Retinal pigment epithelial cell (primary cell): ENCODE measurements at regions not wholly inside any gene's neighbourhood (a gene's known extent, or its start where the extent isn't known, plus 50 kb on each side); places are given as distances from the start of the nearest gene placed in this dataset.

ENCODE experiments used
- DNase-seq: peaks from one replicate; pipeline ENCODE4 v3.0.0-alpha.2; 2010; ENCODE audit warnings: low read depth
- H3K4me3 ChIP-seq: 2 replicates; pipeline ENCODE4 v1.5.1; 2011; ENCODE audit warnings: mild to moderate bottlenecking, low read length, control low read depth, moderate library complexity
- TF ChIP-seq, protein P1 (sequence below): conservative IDR thresholded peaks from 2 replicates; pipeline ENCODE4 v1.5.1; 2011; ENCODE audit warnings: low read depth, low read length, control low read depth, inconsistent platforms

DNA sequence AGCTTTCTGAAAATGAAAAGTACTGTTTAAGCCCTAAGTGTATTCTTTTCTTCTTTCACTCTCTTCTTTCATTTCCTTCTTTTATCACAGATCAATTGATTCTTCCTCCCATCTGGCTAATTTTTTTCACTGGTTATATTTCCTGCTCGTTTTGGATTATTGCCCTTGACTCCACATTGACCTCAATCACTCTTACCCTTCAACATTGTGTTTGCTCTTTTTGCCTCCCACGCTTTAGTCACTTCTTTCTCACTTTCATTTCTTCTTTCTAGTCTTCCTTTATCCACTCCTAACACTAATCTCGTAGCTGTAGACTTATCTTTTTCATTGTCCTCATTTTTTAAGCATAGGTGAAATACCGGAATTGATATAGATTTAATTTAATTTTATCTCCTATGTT, 320.3 kb upstream of the VRK2 start:
- TF ChIP-seq, protein P1, sequence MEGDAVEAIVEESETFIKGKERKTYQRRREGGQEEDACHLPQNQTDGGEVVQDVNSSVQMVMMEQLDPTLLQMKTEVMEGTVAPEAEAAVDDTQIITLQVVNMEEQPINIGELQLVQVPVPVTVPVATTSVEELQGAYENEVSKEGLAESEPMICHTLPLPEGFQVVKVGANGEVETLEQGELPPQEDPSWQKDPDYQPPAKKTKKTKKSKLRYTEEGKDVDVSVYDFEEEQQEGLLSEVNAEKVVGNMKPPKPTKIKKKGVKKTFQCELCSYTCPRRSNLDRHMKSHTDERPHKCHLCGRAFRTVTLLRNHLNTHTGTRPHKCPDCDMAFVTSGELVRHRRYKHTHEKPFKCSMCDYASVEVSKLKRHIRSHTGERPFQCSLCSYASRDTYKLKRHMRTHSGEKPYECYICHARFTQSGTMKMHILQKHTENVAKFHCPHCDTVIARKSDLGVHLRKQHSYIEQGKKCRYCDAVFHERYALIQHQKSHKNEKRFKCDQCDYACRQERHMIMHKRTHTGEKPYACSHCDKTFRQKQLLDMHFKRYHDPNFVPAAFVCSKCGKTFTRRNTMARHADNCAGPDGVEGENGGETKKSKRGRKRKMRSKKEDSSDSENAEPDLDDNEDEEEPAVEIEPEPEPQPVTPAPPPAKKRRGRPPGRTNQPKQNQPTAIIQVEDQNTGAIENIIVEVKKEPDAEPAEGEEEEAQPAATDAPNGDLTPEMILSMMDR = no peak
- no peak for DNase-seq
- H3K4me3 ChIP-seq = no peak overlapping the region

GRCh38 chr2:57728691-57729090, 317.9 kb upstream of the VRK2 start:
- H3K4me3 ChIP-seq = no peak overlapping the region

DNA sequence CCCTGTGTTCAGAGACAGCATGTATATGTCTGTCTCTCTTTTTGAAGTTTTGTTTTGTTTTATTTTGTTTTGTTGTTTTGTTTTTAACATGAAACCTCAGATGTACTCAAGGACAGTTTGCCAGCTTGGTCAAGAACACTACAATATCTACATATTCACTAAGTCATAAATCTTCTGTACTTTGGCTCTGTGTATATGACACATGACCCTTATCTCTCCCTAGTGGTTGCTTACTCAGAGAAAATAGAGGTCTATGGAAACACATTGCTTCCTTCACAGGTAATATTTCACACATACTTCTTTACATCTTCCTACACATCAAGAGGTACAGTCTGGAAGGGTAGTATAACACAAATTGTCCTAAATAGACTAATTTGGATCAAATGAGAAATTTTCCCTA, 312.6 kb upstream of the VRK2 start:
- DNase-seq = no peak
- TF ChIP-seq, protein P1 = no peak
- H3K4me3 ChIP-seq = no peak overlapping the region

More at GRCh38 chr2:57728691-57729090, 317.9 kb upstream of the VRK2 start:
- TF ChIP-seq, protein P1 = no peak
- no peak for DNase-seq

GRCh38 chr2:57740891-57741290, 305.7 kb upstream of the VRK2 start:
- no peak overlapping the region for H3K4me3 ChIP-seq

DNA sequence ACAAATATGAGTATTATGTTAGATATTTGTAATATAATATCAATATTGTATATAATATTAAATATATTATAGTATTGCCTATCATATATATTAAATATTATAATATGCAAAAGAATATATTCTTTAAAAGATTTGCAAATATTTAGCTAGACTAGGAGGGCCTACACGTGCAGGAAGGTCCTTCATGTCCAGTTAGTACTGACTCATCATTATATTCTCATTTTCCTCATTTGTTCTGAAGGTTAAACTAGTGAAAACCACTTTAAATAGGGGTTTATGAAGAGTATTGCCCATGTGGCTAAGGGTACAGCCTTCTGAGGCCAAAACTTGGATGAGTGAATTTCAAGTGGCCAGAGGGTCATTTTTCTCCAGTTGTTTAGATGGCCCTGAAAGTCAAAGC, 293.0 kb upstream of the VRK2 start:
- TF ChIP-seq, protein P1 = no peak
- no peak for DNase-seq
- H3K4me3 ChIP-seq = no peak overlapping the region

More at GRCh38 chr2:57740891-57741290, 305.7 kb upstream of the VRK2 start:
- no peak for DNase-seq
- TF ChIP-seq, protein P1 = no peak

- DNase-seq = no peak
- H3K4me3 ChIP-seq = no peak overlapping the region
- TF ChIP-seq, protein P1 = no peak
Observed at GRCh38 chr2:57758686-57759085, 287.9 kb upstream of the VRK2 start.

DNA sequence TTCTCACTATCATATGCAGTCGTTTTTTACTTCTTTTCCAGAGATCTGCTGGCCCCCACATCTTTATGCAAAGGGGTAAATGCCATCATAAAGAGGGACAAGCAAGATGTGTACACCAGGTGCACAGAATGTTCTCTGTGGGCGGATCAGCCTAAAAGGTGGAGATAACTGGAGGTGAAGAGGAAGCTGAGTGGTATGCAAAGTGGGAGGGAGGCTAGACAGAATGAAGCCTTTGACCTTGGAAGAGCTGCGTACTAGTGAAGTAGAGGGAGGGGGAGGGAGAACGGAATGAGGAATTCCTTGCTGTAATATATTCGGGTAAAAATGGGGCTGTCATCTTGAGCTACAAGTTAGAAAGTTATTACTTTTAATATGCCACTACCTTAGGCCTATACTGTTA, 287.5 kb upstream of the VRK2 start:
- no peak overlapping the region for H3K4me3 ChIP-seq
- DNase-seq = no peak
- TF ChIP-seq, protein P1 = no peak
